WTC11 (cell line): ENCODE measurements at regions not wholly inside any gene's neighbourhood (a gene's known extent, or its start where the extent isn't known, plus 50 kb on each side); places are given as distances from the start of the nearest gene placed in this dataset.

Experiments
- AFF4 ChIP-seq: sonication (generic); formaldehyde crosslinking; IDR thresholded peaks from 2 replicates; pipeline ENCODE4 v1.8.1; 2023; ENCODE audit warnings: mild to moderate bottlenecking, missing genetic modification reagents, borderline replicate concordance
- CTCF ChIP-seq: fragments of 200-600 bp; IDR thresholded peaks from 2 replicates; pipeline ENCODE4 v1.8.0; 2022; ENCODE audit warnings: antibody characterized with exemption
- ESRRA ChIP-seq: sonication (generic); formaldehyde crosslinking; IDR thresholded peaks from 2 replicates; pipeline ENCODE4 v1.8.1; 2022; ENCODE audit warnings: mild to moderate bottlenecking, missing genetic modification reagents, borderline replicate concordance
- NR3C1 ChIP-seq: sonication (generic); formaldehyde crosslinking; conservative IDR thresholded peaks from 2 replicates; pipeline ENCODE4 v1.8.1; 2023; ENCODE audit warnings: low read depth, mild to moderate bottlenecking, missing genetic modification reagents
- SMAD3 ChIP-seq: sonication (generic); formaldehyde crosslinking; IDR thresholded peaks from 2 replicates; pipeline ENCODE4 v1.8.0; 2022; ENCODE audit warnings: missing genetic modification reagents, mild to moderate bottlenecking, borderline replicate concordance
- TEAD1 ChIP-seq: sonication (generic); formaldehyde crosslinking; IDR thresholded peaks from 2 replicates; pipeline ENCODE4 v1.8.0; 2022; ENCODE audit warnings: mild to moderate bottlenecking, missing genetic modification reagents
- TEAD4 ChIP-seq: sonication (generic); formaldehyde crosslinking; IDR thresholded peaks from 2 replicates; pipeline ENCODE4 v1.8.0; 2022; ENCODE audit warnings: mild to moderate bottlenecking, missing genetic modification reagents
- ZNF138 ChIP-seq: sonication (generic); formaldehyde crosslinking; conservative IDR thresholded peaks from 2 replicates; pipeline ENCODE4 v1.8.1; 2022; ENCODE audit warnings: mild to moderate bottlenecking, moderate library complexity, missing genetic modification reagents

- TF ChIP-seq CTCF, result no peak
- TF ChIP-seq TEAD4 (CRISPR knock-in tag), result no peak
- no peak for TF ChIP-seq AFF4 (CRISPR knock-in tag)
- TF ChIP-seq TEAD1 (CRISPR knock-in tag), result no peak
- TF ChIP-seq NR3C1, result no peak
- TF ChIP-seq SMAD3, result no peak
- TF ChIP-seq ZNF138 (CRISPR knock-in tag), result no peak
- TF ChIP-seq ESRRA, result no peak
Observed at GRCh38 chr2:57615855-57616556, 430.6 kb upstream of the VRK2 start.
